Fibroblast of peridontal ligament (primary cell): ENCODE measurements at regions not wholly inside any gene's neighbourhood (a gene's known extent, or its start where the extent isn't known, plus 50 kb on each side); places are given as distances from the start of the nearest gene placed in this dataset.
"Not testable (repeated sequence)": the region's sequence is repeated elsewhere in the genome, so short reads cannot be mapped to it uniquely, and the experiment has no call there.

Experiments used
- DNase-seq: peaks from one replicate; pipeline ENCODE4 v3.0.0-alpha.2; 2010; ENCODE audit errors: extremely low read depth

DNA sequence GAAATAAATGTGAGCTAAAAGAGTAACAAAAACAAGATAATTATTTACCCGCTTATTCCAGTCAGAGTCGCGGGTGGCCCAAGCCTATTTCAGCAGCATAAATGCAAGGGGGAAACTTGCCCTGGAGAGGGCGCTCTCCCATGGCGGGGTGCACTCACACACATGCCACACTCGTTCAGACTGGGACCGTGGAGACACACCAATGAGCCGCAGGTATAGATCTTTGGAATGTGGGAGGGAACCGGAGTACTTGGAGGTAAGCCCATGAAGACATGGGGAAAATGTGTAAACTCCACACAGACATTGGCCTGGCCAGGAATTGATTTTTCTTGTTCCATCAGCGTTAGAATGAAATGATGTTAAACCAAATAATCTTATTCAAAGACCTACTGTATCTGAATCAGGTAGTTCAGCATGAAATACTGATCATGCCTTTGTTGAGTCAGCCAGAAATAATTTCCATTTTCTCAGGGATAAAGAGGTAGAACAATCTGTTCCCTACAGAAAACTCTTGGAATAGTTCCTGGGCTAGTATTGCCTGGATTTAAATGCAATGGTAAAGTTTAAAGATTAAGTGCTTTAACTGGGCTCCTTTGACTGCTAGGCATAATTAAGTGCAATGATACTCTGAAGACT, 191.5 kb downstream of the MCHR2 start:
- no peak for DNase-seq

DNA sequence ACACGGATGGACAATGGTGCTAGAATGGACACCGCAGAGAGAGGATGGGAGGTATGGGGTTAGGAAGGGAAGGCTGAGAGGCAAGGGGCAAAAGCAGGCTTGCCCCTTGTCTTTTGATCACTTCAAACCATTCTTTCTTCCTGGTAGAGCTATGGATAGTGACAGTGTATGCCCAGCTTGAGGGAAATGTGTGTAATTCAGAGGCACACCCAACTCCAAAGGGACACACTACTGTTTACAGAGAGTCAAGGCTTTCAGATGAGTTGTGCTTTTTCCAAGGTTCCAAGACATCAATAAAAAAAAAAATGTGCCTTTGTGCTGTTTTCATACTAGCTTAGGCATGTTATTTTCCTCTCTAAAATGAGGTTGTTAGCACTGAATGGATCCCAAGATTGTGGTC, 185.0 kb downstream of the MCHR2 start:
- DNase-seq, result no peak

GRCh38 chr6:99810295-99810694, 183.7 kb downstream of the MCHR2 start:
- DNase-seq, result no peak

- no peak for DNase-seq
Observed at GRCh38 chr6:99810942-99811620, 182.9 kb downstream of the MCHR2 start.

GRCh38 chr6:99811636-99812035, 182.4 kb downstream of the MCHR2 start:
- no peak for DNase-seq

DNA sequence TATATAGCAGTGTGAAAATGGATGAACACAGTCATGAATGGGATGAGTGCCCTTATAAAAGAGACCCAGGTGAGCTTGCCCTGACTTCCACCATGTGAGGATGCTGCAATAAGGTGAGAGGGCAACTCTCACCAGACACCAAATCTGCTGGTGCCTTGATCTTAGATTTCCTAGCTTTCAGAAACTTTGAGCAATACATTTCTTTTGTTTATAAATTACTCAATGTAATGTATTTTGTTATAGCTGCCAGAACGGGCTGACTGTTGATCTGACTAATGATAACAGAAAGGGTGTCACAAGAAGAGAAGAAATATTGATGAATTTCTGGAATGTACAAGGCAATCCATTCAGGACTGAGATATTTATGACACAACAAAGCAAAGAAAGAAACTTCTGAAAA, 180.5 kb downstream of the MCHR2 start:
- no peak for DNase-seq

DNA sequence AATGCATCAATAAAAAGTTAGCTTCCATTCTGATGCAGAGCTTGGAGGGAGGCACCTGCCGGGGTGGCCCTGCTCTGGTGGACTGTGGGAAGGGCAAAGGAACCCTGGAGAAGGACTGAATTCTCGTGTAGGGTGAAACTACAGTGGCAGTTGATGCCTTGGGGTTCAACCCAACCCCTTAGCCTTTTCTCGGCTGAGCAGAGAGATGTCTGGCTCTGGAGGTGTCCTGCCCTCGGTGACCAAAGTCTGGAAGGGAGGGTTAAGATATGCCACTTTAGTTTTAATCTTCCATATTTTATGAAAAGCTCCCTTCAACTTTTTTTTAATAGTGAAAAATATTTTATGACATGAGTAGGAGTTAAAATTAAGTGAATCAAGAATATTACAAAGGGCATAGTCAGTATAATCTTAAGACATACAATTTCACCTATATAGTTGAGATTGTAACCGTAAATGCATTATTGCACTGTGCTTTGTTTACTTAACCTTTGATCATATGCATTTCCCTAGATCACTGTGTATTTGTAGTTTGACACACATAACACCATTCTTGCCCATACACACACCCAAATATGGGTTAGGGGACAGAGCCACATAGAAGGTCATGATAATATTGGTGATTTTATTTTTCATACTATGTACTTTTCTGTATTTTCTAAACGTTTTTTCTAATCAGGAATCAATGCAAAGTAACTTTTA, 179.6 kb downstream of the MCHR2 start:
- DNase-seq, result no peak

GRCh38 chr6:99816795-99817194, 177.2 kb downstream of the MCHR2 start:
- no peak for DNase-seq

DNA sequence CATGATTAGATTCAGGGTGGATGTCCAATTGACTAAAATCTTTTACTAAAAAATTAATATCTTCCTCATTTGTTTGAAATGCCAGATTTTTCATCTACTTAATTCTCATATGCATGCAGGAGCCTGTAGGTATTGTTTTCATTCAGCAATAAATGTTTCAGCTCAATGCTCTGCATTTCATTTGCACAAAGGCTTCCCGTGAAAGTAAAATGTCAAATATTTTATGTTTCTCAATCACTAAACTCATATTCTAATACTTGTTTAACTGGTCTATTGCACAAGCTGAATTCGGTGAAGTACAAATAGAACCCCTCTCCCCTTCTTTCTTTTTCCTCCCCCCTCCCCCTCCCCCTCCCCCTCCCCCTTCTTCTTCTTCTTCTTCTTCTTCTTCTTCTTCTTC, 175.9 kb downstream of the MCHR2 start:
- DNase-seq, result no peak

DNA sequence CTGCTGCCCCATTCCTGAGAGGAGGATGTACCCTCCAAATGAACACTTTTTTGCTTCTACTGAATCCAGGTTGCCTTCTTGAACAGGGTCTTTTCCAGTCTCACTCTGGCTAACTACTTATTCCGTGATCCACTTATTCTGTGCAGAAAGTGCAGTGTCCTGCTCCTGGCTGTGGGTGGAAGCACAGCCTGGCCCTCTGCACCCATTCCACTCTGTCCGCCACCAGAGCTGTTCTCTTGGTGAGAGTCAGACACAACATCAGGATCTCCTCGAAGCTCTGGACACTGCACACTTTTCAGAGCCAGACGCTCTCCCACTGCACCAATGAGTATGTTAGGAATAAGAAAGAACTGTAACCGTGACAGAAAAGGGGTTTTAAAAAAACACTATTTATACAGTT, 174.2 kb downstream of the MCHR2 start:
- DNase-seq, result no peak

- no peak for DNase-seq
Observed at GRCh38 chr6:99821164-99821563, 172.9 kb downstream of the MCHR2 start.

DNA sequence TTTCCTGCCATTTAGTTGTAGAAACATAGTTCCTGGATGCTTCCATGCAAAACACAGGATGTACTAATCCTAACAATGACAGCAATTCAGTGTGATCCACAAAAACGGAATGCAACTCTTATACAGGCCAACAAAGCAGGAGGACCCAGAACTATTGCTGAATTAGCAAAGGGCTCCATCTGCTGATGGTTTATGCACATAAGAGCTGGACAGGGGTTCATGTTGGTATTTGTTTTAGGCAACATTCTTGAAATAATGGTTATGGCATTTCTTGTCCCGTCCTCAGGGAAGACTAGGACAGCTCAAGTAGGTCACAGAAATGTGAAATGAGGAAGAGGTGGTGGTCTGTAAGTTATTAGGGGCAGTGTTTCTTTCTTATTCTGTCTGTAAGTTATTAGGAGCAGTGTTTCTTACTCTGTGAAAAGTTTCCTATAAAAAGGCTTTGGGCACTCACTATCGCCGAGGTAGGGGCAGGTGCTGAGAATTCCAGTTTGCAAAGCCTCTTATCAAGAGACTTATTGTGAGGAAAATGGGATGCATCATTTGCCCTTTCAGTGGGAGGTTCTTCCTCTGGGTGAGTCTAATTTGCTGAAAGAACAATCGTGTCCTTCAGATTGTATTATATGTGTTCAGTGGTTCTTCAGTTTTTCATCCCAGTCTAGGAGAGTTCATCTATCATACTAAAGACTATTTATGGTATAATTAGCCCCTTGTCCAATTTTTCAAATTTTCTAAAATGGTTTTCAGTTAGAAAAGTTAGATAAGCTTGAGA, 171.1 kb downstream of the MCHR2 start:
- DNase-seq, result peak; percentile 56

GRCh38 chr6:99823513-99824235, 170.3 kb downstream of the MCHR2 start:
- DNase-seq, result not testable (repeated sequence)

GRCh38 chr6:99833034-99833433, 161.0 kb downstream of the MCHR2 start:
- no peak for DNase-seq

DNA sequence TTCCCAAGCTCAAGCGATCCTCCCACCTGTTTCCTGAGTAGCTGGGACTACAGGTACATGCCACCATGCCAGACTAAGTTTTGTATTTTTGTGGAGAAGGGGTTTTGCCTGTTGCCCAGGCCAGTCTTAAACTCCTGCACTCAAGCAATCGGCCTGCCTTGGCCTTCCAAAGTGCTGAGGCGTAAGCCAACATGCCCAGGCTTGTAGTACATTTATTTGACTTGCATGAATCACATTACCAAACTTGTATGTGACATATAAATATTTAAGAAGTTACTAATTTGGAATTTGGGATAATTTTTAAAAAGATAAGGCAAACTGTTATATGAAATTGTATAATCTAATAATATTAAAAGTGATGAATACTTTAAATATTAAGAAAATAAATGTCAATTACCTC, 157.6 kb downstream of the MCHR2 start:
- DNase-seq, result peak; percentile 2

DNA sequence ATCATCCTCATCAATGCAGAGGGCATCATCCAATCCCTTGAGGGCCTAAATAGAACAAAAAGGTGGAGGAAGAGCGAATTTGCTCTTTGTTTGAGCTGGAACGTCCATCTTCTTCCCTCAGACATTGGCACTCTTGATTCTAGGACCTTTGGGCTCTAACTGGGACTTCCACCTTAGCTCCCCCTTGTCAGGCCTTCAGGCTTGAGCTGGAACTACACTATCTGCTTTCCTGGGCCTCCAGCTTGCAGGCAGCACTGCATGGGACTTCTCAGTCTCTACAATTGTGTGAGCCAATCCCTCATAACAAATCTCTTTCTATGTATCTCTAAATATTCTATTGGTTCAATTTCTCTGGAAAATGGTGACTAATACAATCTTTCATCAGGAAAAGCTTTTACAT, 155.4 kb downstream of the MCHR2 start:
- no peak for DNase-seq

DNA sequence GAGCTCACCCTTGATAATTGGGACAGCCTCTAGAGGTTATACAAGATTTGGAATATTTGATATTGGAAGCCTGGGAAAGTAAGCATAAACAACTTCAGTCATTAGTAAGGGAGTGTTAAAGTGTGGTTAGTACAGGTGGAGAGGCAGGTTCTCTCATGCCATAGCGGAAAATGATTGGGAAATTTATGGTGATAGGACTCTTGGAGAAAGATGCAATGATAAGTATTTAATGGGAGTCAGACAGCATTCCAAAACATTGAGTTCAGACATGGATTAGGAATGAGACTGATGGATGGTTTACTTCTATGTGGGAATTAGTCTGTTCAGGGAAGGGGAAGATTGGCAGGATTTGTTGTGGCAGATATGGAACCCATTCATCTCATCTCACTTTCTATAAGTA, 152.7 kb downstream of the MCHR2 start:
- DNase-seq, result no peak

DNA sequence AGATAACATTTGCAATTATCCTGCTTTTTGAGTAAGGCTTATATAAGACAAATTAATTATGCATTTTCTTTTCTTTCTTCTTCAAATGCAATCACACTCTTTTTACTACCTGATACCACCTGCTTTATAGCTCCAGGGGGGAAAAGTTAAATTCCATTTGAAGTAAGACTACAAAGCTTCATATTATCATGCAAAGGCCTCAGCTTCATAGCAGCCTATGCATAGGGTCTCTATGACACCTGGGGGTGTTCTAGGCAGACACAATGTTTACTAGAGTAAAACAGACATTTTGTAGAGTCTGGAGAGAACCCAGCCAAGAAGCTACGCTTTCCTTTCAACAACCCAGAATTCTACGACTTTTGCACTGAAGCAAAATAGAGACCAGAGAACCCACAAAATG, 148.0 kb downstream of the MCHR2 start:
- DNase-seq, result no peak

DNA sequence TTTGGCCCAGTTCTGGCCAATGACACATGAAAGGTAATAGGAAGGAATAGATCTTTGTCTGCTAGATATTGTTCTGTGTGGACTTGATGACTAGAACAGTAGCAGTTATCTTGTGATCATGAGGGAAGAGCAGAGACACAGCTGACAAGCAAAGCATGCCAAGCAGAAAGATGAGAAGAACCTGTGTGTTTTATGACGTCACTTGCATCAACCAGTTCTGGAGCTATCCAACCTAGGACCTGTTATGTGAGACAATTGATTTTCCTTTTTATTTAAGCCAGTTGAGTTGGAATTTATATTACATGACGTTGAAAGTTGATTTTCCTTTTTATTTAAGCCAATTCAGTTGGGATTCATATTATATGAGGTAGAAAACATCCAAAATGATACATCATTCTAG, 143.2 kb downstream of the MCHR2 start:
- no peak for DNase-seq

DNA sequence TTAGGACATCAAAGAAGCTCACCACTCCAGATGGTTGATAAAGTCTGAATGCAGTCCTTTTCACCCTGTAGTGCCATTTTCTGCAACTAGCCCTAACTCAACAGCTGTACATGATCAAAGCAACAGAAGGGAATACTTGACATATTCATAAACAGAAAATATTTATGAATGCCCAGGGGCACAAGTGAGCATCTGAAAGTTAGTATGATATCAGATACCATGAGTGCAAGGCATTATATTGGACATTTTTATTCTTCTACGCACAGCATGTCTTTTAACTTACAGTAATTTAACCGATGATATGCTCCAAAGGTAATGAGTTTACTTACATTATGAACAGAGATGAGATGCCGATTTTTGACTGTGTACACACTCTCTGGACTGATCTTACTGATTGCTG, 142.0 kb downstream of the MCHR2 start:
- DNase-seq, result no peak

- no peak for DNase-seq
Observed at GRCh38 chr6:99867026-99867425, 127.0 kb downstream of the MCHR2 start.
